WERI-Rb-1 (cell line): ENCODE measurements at regions not wholly inside any gene's neighbourhood (a gene's known extent, or its start where the extent isn't known, plus 50 kb on each side); places are given as distances from the start of the nearest gene placed in this dataset.
"Not testable (repeated sequence)": the region's sequence is repeated elsewhere in the genome, so short reads cannot be mapped to it uniquely, and the experiment has no call there.

Source experiments
- DNase-seq: peaks from one replicate; pipeline ENCODE4 v3.0.0-alpha.2; 2020
- H3K27ac ChIP-seq: fragments of 250-450 bp; sonication (Bioruptor Pico); 2 replicates; pipeline ENCODE4 v1.5.1; 2020; ENCODE audit warnings: mild to moderate bottlenecking, moderate library complexity
- H3K27me3 ChIP-seq: fragments of 250-450 bp; sonication (Bioruptor Pico); 2 replicates; pipeline ENCODE4 v1.5.1; 2021; ENCODE audit warnings: mild to moderate bottlenecking, low read depth, moderate library complexity; ENCODE audit not compliant: insufficient read depth, severe bottlenecking
- H3K36me3 ChIP-seq: fragments of 250-450 bp; sonication (Bioruptor Pico); 2 replicates; pipeline ENCODE4 v1.5.1; 2020; ENCODE audit warnings: mild to moderate bottlenecking, moderate library complexity
- H3K4me3 ChIP-seq: 2 replicates; pipeline ENCODE4 v1.5.1; 2011; ENCODE audit warnings: low read depth, mild to moderate bottlenecking, control low read depth, low read length
- H3K9me3 ChIP-seq: fragments of 250-450 bp; sonication (Bioruptor Pico); 2 replicates; pipeline ENCODE4 v1.5.1; 2021; ENCODE audit warnings: mild to moderate bottlenecking, moderate library complexity; ENCODE audit not compliant: severe bottlenecking
- CTCF ChIP-seq: IDR thresholded peaks from 2 replicates; pipeline ENCODE4 v1.5.1; 2011; ENCODE audit warnings: low read depth, mild to moderate bottlenecking, control low read depth, inconsistent platforms, low read length

- TF ChIP-seq CTCF = no peak
- no peaks in the 10 kb centered on the region for H3K27me3 ChIP-seq
- no peak for DNase-seq
- H3K36me3 ChIP-seq = no peaks in the 10 kb centered on the region
- H3K9me3 ChIP-seq = no peaks in the 10 kb centered on the region
- H3K4me3 ChIP-seq = no peak overlapping the region
- H3K27ac ChIP-seq = no peak overlapping the region
Measured at GRCh38 chr10:4279655-4280054, 494.6 kb upstream of the KLF6 start.

- Histone ChIP-seq H3K9me3 (no peaks in the 10 kb centered on the region), H3K36me3 (no peaks in the 10 kb centered on the region), H3K4me3 (no peak overlapping the region), H3K27me3 (no peaks in the 10 kb centered on the region), H3K27ac (peak overlapping the region; percentile 43)
- no peak for TF ChIP-seq CTCF
- peak; percentile 40 for DNase-seq
Measured at GRCh38 chr10:4278186-4278585, 493.2 kb upstream of the KLF6 start.

- Histone ChIP-seq H3K36me3 (no peaks in the 10 kb centered on the region), H3K27ac (no peak overlapping the region), H3K27me3 (no peaks in the 10 kb centered on the region), H3K4me3 (no peak overlapping the region), H3K9me3 (no peaks in the 10 kb centered on the region)
- DNase-seq = no peak
- TF ChIP-seq CTCF = no peak
Measured at GRCh38 chr10:4276151-4276550, 491.1 kb upstream of the KLF6 start.

- not testable (repeated sequence) for DNase-seq, H3K27me3 ChIP-seq, H3K4me3 ChIP-seq, H3K27ac ChIP-seq, H3K36me3 ChIP-seq, H3K9me3 ChIP-seq
Measured at GRCh38 chr10:4274671-4275070, 489.7 kb upstream of the KLF6 start.

- Histone ChIP-seq H3K9me3 (no peaks in the 10 kb centered on the region), H3K36me3 (no peaks in the 10 kb centered on the region), H3K27me3 (no peaks in the 10 kb centered on the region), H3K27ac (no peak overlapping the region), H3K4me3 (no peak overlapping the region)
- TF ChIP-seq CTCF = no peak
- DNase-seq = no peak
Measured at GRCh38 chr10:4271193-4271592, 486.2 kb upstream of the KLF6 start.

GRCh38 chr10:4270116-4270515 lies 485.1 kb upstream of the KLF6 start:
- DNase-seq = no peak
- no peak for TF ChIP-seq CTCF
- H3K4me3 ChIP-seq = no peak overlapping the region
- no peak overlapping the region for H3K27ac ChIP-seq
- no peaks in the 10 kb centered on the region for H3K9me3 ChIP-seq
- H3K27me3 ChIP-seq = no peaks in the 10 kb centered on the region
- H3K36me3 ChIP-seq = no peaks in the 10 kb centered on the region

GRCh38 chr10:4268490-4268889 lies 483.5 kb upstream of the KLF6 start:
- H3K4me3 ChIP-seq, H3K9me3 ChIP-seq, H3K36me3 ChIP-seq, H3K27me3 ChIP-seq, H3K27ac ChIP-seq, DNase-seq: not testable (repeated sequence)
